WTC11 (cell line): ENCODE measurements at regions not wholly inside any gene's neighbourhood (a gene's known extent, or its start where the extent isn't known, plus 50 kb on each side); places are given as distances from the start of the nearest gene placed in this dataset.

ENCODE experiments used
- ATAC-seq: fragments of 200-7000 bp; cut with Tn5 transposase; 2 replicates; pipeline ENCODE4 v1.10.0; 2021; ENCODE audit warnings: mild to moderate bottlenecking, moderate library complexity
- CTCF ChIA-PET: fragments of 300-600 bp; sonication (Branson Sonifier 250); formaldehyde crosslinking; loops from one replicate; lab custom pipeline; 2021; ENCODE audit warnings: antibody characterized with exemption; lab: Charles Lee
- POLR2A ChIA-PET: fragments of 350-600 bp; sonication (Branson Sonifier 250); formaldehyde crosslinking; loops from one replicate; lab custom pipeline; 2021; ENCODE audit warnings: antibody characterized with exemption; lab: Charles Lee
- DNase-seq: peaks from one replicate; pipeline ENCODE4 v3.0.0; 2021; ENCODE audit warnings: low spot score
- H3K27ac Mint-ChIP-seq: 2 replicates; pipeline ENCODE4 v1.8.0; 2021; ENCODE audit warnings: mixed read lengths
- H3K27me3 Mint-ChIP-seq: 2 replicates; pipeline ENCODE4 v1.8.0; 2021; ENCODE audit warnings: low read depth, mild to moderate bottlenecking, moderate library complexity, mixed read lengths
- H3K36me3 Mint-ChIP-seq: 2 replicates; pipeline ENCODE4 v1.8.0; 2021; ENCODE audit warnings: mixed read lengths
- H3K4me1 Mint-ChIP-seq: 2 replicates; pipeline ENCODE4 v1.8.0; 2022; ENCODE audit warnings: mixed read lengths
- H3K4me3 Mint-ChIP-seq: 2 replicates; pipeline ENCODE4 v1.8.0; 2021; ENCODE audit warnings: mild to moderate bottlenecking, moderate library complexity, mixed read lengths
- H3K9me3 Mint-ChIP-seq: 2 replicates; pipeline ENCODE4 v1.8.0; 2021; ENCODE audit warnings: mixed read lengths
- AFF4 ChIP-seq: sonication (generic); formaldehyde crosslinking; IDR thresholded peaks from 2 replicates; pipeline ENCODE4 v1.8.1; 2023; ENCODE audit warnings: mild to moderate bottlenecking, missing genetic modification reagents, borderline replicate concordance
- ATF1 ChIP-seq: sonication (generic); formaldehyde crosslinking; IDR thresholded peaks from 2 replicates; pipeline ENCODE4 v1.8.1; 2023; ENCODE audit warnings: mild to moderate bottlenecking, moderate library complexity, missing genetic modification reagents
- GABPB1 ChIP-seq: sonication (generic); formaldehyde crosslinking; IDR thresholded peaks from 2 replicates; pipeline ENCODE4 v1.8.1; 2023; ENCODE audit warnings: mild to moderate bottlenecking, missing genetic modification reagents
- JAZF1 ChIP-seq: fragments of 250-450 bp; sonication (Bioruptor Pico); IDR thresholded peaks from 2 replicates; pipeline ENCODE4 v1.9.0; 2021; ENCODE audit warnings: moderate library complexity, mild to moderate bottlenecking, inconsistent platforms
- KAT7 ChIP-seq: sonication (generic); formaldehyde crosslinking; IDR thresholded peaks from 2 replicates; pipeline ENCODE4 v1.8.1; 2023; ENCODE audit warnings: missing genetic modification reagents, mild to moderate bottlenecking, borderline replicate concordance
- NFYB ChIP-seq: sonication (generic); formaldehyde crosslinking; conservative IDR thresholded peaks from 2 replicates; pipeline ENCODE4 v1.8.0; 2022; ENCODE audit warnings: low read depth, missing genetic modification reagents
- OVOL2 ChIP-seq: fragments of 250-450 bp; sonication (Bioruptor Pico); IDR thresholded peaks from 2 replicates; pipeline ENCODE4 v1.9.0; 2021; ENCODE audit warnings: mild to moderate bottlenecking, borderline replicate concordance
- PRDM15 ChIP-seq: sonication (generic); formaldehyde crosslinking; IDR thresholded peaks from 2 replicates; pipeline ENCODE4 v1.8.0; 2022; ENCODE audit warnings: missing genetic modification reagents
- SP1 ChIP-seq: sonication (generic); formaldehyde crosslinking; conservative IDR thresholded peaks from 2 replicates; pipeline ENCODE4 v1.8.1; 2022; ENCODE audit warnings: missing genetic modification reagents
- STAT6 ChIP-seq: sonication (generic); formaldehyde crosslinking; conservative IDR thresholded peaks from 2 replicates; pipeline ENCODE4 v1.8.1; 2023; ENCODE audit warnings: mild to moderate bottlenecking, low read depth, missing genetic modification reagents, moderate library complexity
- ZNF423 ChIP-seq: fragments of 250-450 bp; sonication (Bioruptor Pico); IDR thresholded peaks from 2 replicates; pipeline ENCODE4 v2.1.2; 2022; ENCODE audit warnings: mild to moderate bottlenecking, moderate library complexity
- TF ChIP-seq, protein P1 (sequence below): fragments of 250-450 bp; sonication (Bioruptor Pico); IDR thresholded peaks from 2 replicates; pipeline ENCODE4 v2.1.2; 2022; ENCODE audit warnings: mild to moderate bottlenecking, moderate library complexity
- TF ChIP-seq, protein P2 (sequence below): fragments of 250-450 bp; sonication (Bioruptor Pico); IDR thresholded peaks from 2 replicates; pipeline ENCODE4 v1.8.0; 2021; ENCODE audit warnings: mild to moderate bottlenecking
- TF ChIP-seq, protein P3 (sequence below): fragments of 200-600 bp; IDR thresholded peaks from 2 replicates; pipeline ENCODE4 v1.8.0; 2022; ENCODE audit warnings: antibody characterized with exemption
- TF ChIP-seq, protein P4 (sequence below): sonication (generic); formaldehyde crosslinking; IDR thresholded peaks from 2 replicates; pipeline ENCODE4 v1.8.1; 2022; ENCODE audit warnings: missing genetic modification reagents, borderline replicate concordance
- TF ChIP-seq, protein P5 (sequence below): sonication (generic); formaldehyde crosslinking; IDR thresholded peaks from 2 replicates; pipeline ENCODE4 v1.8.0; 2022; ENCODE audit warnings: mild to moderate bottlenecking, missing genetic modification reagents

DNA sequence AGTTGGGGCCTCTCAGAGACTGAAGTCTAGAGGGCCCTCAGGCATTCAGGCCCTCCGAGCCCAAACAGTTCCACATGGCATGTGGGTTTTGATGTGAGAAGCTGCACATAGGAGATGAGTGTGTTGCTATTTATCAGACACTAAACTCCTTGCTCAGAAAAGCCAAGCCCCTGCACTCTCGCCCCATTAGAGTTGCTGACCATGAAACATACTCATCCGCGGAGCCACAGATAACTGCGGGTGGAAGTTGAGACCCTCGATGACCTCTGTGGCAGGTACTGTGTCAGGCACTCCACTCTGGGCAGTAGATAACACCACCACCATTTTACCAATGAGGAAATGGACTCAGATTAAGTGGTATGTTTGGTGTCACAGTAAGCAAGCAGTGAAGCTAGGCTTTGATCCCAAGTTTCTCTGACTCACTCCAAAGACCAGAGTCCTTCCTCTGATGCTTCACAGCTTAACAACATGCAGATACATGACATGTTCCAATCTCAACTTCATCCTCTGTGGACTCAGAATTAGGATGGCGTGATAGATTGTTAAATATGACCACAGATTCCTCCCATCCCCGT, 202.1 kb downstream of the ADAMTS15 start (continued):
- TF ChIP-seq, protein P1, sequence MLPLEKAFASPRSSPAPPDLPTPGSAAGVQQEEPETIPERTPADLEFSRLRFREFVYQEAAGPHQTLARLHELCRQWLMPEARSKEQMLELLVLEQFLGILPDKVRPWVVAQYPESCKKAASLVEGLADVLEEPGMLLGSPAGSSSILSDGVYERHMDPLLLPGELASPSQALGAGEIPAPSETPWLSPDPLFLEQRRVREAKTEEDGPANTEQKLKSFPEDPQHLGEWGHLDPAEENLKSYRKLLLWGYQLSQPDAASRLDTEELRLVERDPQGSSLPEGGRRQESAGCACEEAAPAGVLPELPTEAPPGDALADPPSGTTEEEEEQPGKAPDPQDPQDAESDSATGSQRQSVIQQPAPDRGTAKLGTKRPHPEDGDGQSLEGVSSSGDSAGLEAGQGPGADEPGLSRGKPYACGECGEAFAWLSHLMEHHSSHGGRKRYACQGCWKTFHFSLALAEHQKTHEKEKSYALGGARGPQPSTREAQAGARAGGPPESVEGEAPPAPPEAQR (CRISPR knock-in tag), result no peak

GRCh38 chr11:130651066-130651855, 202.8 kb downstream of the ADAMTS15 start:
- ATAC-seq (no peak), DNase-seq (no peak)
- H3K9me3 Mint-ChIP-seq, result peaks cover 7% of the 10 kb centered on the region
- H3K4me1 Mint-ChIP-seq, result peaks cover 16% of the 10 kb centered on the region
- ChIA-PET CTCF (no interaction called here), POLR2A (no interaction called here)
- H3K36me3 Mint-ChIP-seq, result peaks cover 3% of the 10 kb centered on the region
- no peaks in the 10 kb centered on the region for H3K27me3 Mint-ChIP-seq
- H3K4me3 Mint-ChIP-seq, result no peak overlapping the region
- no peak overlapping the region for H3K27ac Mint-ChIP-seq
- TF ChIP-seq SP1 (CRISPR knock-in tag) (no peak), KAT7 (no peak), STAT6 (no peak), OVOL2 (CRISPR knock-in tag) (no peak), AFF4 (CRISPR knock-in tag) (no peak), GABPB1 (CRISPR knock-in tag) (no peak), ZNF423 (CRISPR knock-in tag) (no peak), PRDM15 (no peak), NFYB (CRISPR knock-in tag) (no peak), JAZF1 (CRISPR knock-in tag) (no peak), ATF1 (CRISPR knock-in tag) (no peak)
- TF ChIP-seq, protein P2, sequence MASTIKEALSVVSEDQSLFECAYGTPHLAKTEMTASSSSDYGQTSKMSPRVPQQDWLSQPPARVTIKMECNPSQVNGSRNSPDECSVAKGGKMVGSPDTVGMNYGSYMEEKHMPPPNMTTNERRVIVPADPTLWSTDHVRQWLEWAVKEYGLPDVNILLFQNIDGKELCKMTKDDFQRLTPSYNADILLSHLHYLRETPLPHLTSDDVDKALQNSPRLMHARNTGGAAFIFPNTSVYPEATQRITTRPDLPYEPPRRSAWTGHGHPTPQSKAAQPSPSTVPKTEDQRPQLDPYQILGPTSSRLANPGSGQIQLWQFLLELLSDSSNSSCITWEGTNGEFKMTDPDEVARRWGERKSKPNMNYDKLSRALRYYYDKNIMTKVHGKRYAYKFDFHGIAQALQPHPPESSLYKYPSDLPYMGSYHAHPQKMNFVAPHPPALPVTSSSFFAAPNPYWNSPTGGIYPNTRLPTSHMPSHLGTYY (CRISPR knock-in tag), result no peak
- TF ChIP-seq, protein P3, sequence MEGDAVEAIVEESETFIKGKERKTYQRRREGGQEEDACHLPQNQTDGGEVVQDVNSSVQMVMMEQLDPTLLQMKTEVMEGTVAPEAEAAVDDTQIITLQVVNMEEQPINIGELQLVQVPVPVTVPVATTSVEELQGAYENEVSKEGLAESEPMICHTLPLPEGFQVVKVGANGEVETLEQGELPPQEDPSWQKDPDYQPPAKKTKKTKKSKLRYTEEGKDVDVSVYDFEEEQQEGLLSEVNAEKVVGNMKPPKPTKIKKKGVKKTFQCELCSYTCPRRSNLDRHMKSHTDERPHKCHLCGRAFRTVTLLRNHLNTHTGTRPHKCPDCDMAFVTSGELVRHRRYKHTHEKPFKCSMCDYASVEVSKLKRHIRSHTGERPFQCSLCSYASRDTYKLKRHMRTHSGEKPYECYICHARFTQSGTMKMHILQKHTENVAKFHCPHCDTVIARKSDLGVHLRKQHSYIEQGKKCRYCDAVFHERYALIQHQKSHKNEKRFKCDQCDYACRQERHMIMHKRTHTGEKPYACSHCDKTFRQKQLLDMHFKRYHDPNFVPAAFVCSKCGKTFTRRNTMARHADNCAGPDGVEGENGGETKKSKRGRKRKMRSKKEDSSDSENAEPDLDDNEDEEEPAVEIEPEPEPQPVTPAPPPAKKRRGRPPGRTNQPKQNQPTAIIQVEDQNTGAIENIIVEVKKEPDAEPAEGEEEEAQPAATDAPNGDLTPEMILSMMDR, result no peak
- TF ChIP-seq, protein P4, sequence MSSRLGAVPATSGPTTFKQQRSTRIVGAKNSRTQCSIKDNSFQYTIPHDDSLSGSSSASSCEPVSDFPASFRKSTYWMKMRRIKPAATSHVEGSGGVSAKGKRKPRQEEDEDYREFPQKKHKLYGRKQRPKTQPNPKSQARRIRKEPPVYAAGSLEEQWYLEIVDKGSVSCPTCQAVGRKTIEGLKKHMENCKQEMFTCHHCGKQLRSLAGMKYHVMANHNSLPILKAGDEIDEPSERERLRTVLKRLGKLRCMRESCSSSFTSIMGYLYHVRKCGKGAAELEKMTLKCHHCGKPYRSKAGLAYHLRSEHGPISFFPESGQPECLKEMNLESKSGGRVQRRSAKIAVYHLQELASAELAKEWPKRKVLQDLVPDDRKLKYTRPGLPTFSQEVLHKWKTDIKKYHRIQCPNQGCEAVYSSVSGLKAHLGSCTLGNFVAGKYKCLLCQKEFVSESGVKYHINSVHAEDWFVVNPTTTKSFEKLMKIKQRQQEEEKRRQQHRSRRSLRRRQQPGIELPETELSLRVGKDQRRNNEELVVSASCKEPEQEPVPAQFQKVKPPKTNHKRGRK (CRISPR knock-in tag), result no peak
- TF ChIP-seq, protein P5, sequence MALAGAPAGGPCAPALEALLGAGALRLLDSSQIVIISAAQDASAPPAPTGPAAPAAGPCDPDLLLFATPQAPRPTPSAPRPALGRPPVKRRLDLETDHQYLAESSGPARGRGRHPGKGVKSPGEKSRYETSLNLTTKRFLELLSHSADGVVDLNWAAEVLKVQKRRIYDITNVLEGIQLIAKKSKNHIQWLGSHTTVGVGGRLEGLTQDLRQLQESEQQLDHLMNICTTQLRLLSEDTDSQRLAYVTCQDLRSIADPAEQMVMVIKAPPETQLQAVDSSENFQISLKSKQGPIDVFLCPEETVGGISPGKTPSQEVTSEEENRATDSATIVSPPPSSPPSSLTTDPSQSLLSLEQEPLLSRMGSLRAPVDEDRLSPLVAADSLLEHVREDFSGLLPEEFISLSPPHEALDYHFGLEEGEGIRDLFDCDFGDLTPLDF (CRISPR knock-in tag), result no peak
